Astrocyte of the cerebellum (primary cell): ENCODE measurements at regions not wholly inside any gene's neighbourhood (a gene's known extent, or its start where the extent isn't known, plus 50 kb on each side); places are given as distances from the start of the nearest gene placed in this dataset.
A peak's percentile ranks its signal among the peaks of the same experiment; 100 is the strongest.

Experiments
- DNase-seq: peaks from one replicate; pipeline ENCODE4 v3.0.0-alpha.2; 2011; ENCODE audit warnings: low read depth
- H3K4me3 ChIP-seq: 2 replicates; pipeline ENCODE4 v1.5.1; 2011; ENCODE audit warnings: mild to moderate bottlenecking, low read depth, low read length, moderate library complexity
- CTCF ChIP-seq: IDR thresholded peaks from 2 replicates; pipeline ENCODE4 v1.5.1; 2012; ENCODE audit warnings: low read length, low read depth, moderate library complexity, mild to moderate bottlenecking; ENCODE audit errors: missing control alignments
- in situ Hi-C: cut with HindIII; loops from 2 replicates; pipeline ENCODE4 v1.10.0; 2017; ENCODE audit warnings: low sequenced_read_pairs

- H3K4me3 ChIP-seq, result no peak overlapping the region
- in situ Hi-C loops, result no loop called here
- TF ChIP-seq CTCF, result no peak
- no peak for DNase-seq
These were observed 419.5 kb upstream of the C2CD4B start for GRCh38 chr15:62584301-62585235.

- H3K4me3 ChIP-seq, result no peak overlapping the region
- TF ChIP-seq CTCF, result no peak
- in situ Hi-C loops, result no loop called here
- peak; percentile 74 for DNase-seq
These were observed 424.0 kb upstream of the C2CD4B start for GRCh38 chr15:62588938-62589670.

DNA sequence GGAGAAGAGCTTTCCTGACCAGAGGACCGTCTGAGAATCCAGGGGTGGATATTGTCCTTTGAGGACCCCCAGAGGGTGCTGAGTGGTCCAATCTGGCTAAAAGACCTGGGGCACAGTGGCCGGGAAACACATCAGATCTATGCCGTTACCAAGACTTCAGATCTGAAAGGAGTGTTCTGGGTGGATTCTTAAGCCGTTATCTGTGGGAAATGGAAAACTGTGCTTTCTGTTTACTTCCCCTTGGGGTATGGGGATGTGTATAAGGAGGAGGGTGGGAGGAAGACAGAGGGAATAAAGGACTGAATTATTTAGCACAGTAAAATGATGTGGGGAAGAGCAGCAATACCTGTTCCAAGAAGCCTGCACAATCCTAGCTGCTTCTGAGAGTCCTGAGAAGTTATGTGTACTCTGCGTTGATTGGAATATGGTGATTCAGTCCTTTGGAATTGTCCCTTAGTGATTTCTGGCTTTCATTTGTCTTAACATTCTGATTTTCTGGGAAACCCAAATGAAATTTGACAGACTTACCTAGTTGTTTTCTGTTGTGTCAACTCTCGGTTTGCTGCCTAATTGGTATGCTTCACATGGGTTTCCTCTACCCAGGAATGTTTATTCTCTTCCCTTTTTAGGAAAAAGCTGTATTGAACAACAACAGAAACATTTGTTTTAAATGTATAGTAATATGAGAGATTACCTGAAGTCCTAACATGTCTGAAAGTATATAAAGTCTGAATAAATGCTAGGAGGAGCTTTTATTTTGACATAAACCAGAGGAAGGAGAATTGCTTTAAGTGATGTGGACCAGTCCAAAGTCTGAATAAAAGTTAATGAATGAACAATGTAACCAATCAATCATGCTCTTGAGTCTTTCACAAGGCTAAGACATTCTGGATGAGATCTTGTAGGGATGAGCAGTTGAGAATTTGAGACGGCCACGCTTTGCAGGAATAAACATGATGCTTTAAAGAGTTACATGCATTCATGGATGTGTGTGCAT is 427.1 kb upstream of the C2CD4B start:
- no peak for DNase-seq
- in situ Hi-C loops, result no loop called here
- no peak for TF ChIP-seq CTCF
- no peak overlapping the region for H3K4me3 ChIP-seq

- H3K4me3 ChIP-seq, result no peak overlapping the region
- in situ Hi-C loops, result no loop called here
- no peak for TF ChIP-seq CTCF
- no peak for DNase-seq
These were observed 427.8 kb upstream of the C2CD4B start for GRCh38 chr15:62592920-62593319.

- H3K4me3 ChIP-seq, result no peak overlapping the region
- TF ChIP-seq CTCF, result no peak
- in situ Hi-C loops, result no loop called here
- no peak for DNase-seq
These were observed 428.8 kb upstream of the C2CD4B start for GRCh38 chr15:62593681-62594399.
